OCI-LY1 (cell line): ENCODE measurements at regions not wholly inside any gene's neighbourhood (a gene's known extent, or its start where the extent isn't known, plus 50 kb on each side); places are given as distances from the start of the nearest gene placed in this dataset.

Source experiments
- H2AFZ ChIP-seq: fragments of 200-600 bp; sonication (generic), shearing (Covaris generic); 2 replicates; pipeline ENCODE4 v1.6.0; 2014; ENCODE audit warnings: antibody characterized with exemption, mild to moderate bottlenecking, low read length
- H3F3A ChIP-seq: fragments of 200-600 bp; sonication (generic), shearing (Covaris generic); 2 replicates; pipeline ENCODE4 v1.6.0; 2014; ENCODE audit warnings: mild to moderate bottlenecking, antibody characterized with exemption, low read length, moderate library complexity; ENCODE audit not compliant: insufficient read depth
- H3K27ac ChIP-seq: fragments of 200-600 bp; sonication (generic); 2 replicates; pipeline ENCODE4 v1.5.1; 2014; ENCODE audit warnings: low read length, mixed run types, mild to moderate bottlenecking, low read depth; ENCODE audit not compliant: poor library complexity, severe bottlenecking
- H3K27me3 ChIP-seq: fragments of 200-600 bp; sonication (generic); 2 replicates; pipeline ENCODE4 v1.6.0; 2014; ENCODE audit warnings: antibody characterized with exemption, mild to moderate bottlenecking, low read length, moderate library complexity; ENCODE audit not compliant: insufficient read depth
- H3K36me3 ChIP-seq: fragments of 200-600 bp; sonication (generic); 2 replicates; pipeline ENCODE4 v1.6.1; 2014; ENCODE audit warnings: mild to moderate bottlenecking, antibody characterized with exemption, low read length, moderate library complexity, mixed read lengths; ENCODE audit not compliant: insufficient read depth
- H3K4me1 ChIP-seq: fragments of 200-600 bp; sonication (generic); 2 replicates; pipeline ENCODE4 v1.5.1; 2014; ENCODE audit warnings: mild to moderate bottlenecking, low read length, moderate library complexity; ENCODE audit not compliant: insufficient read depth, severe bottlenecking
- H3K4me2 ChIP-seq: fragments of 200-600 bp; sonication (generic), shearing (Covaris generic); 2 replicates; pipeline ENCODE4 v1.6.1; 2014; ENCODE audit warnings: low read length
- H3K4me3 ChIP-seq: fragments of 200-600 bp; sonication (generic); 2 replicates; pipeline ENCODE4 v1.5.1; 2014; ENCODE audit warnings: low read length, low read depth, mild to moderate bottlenecking, mixed read lengths; ENCODE audit not compliant: poor library complexity, severe bottlenecking
- H3K79me2 ChIP-seq: fragments of 200-600 bp; shearing (Covaris generic); 2 replicates; pipeline ENCODE4 v1.6.1; 2016; ENCODE audit warnings: mixed run types, low read length, mixed read lengths; ENCODE audit not compliant: insufficient read depth
- H3K9ac ChIP-seq: fragments of 200-600 bp; sonication (generic), shearing (Covaris generic); 2 replicates; pipeline ENCODE4 v1.6.1; 2014; ENCODE audit warnings: mild to moderate bottlenecking, low read length, mixed read lengths
- H3K9me2 ChIP-seq: fragments of 200-600 bp; sonication (generic), shearing (Covaris generic); 2 replicates; pipeline ENCODE4 v1.6.1; 2014; ENCODE audit warnings: low read depth, mild to moderate bottlenecking, low read length, mixed read lengths
- H3K9me3 ChIP-seq: fragments of 200-600 bp; shearing (Covaris generic); 2 replicates; pipeline ENCODE4 v1.6.1; 2014; ENCODE audit warnings: low read length, mixed read lengths
- H4K20me1 ChIP-seq: fragments of 200-600 bp; sonication (generic), shearing (Covaris generic); 2 replicates; pipeline ENCODE4 v1.6.0; 2016; ENCODE audit warnings: mild to moderate bottlenecking, low read length; ENCODE audit not compliant: insufficient read depth
- EZH2 ChIP-seq: fragments of 200-600 bp; sonication (generic), shearing (Covaris generic); IDR thresholded peaks from 2 replicates; pipeline ENCODE4 v1.8.0; 2017; ENCODE audit warnings: borderline replicate concordance, mixed run types, mild to moderate bottlenecking, antibody characterized with exemption, low read length, moderate library complexity, mixed read lengths
- TF ChIP-seq, protein P1 (sequence below): fragments of 200-600 bp; sonication (generic), shearing (Covaris generic); IDR thresholded peaks from 2 replicates; pipeline ENCODE4 v1.5.1; 2017; ENCODE audit warnings: mild to moderate bottlenecking, antibody characterized with exemption, low read length, moderate library complexity, mixed read lengths

DNA sequence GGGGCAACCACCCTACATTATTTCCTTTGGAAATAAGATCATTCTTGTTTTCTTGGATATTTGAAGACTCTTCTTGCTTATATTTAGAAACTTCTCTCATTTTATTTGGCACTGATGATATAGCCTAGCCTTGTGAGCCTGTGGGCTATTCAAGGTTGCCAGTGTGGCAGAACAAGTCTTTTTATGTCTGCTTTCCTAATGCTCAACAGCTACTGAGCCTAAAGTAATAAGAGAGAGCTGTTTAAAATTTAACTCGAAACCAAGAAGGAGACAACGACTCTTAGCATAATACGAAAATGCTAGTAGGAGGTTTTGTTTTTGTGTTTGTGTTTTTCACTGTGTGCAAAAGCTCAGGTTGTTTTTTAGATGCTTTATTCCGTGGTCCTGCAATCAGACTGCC lies 104.0 kb upstream of the CPM start:
- H3K36me3 ChIP-seq: no peaks in the 10 kb centered on the region
- no peak for TF ChIP-seq EZH2
- TF ChIP-seq, protein P1, sequence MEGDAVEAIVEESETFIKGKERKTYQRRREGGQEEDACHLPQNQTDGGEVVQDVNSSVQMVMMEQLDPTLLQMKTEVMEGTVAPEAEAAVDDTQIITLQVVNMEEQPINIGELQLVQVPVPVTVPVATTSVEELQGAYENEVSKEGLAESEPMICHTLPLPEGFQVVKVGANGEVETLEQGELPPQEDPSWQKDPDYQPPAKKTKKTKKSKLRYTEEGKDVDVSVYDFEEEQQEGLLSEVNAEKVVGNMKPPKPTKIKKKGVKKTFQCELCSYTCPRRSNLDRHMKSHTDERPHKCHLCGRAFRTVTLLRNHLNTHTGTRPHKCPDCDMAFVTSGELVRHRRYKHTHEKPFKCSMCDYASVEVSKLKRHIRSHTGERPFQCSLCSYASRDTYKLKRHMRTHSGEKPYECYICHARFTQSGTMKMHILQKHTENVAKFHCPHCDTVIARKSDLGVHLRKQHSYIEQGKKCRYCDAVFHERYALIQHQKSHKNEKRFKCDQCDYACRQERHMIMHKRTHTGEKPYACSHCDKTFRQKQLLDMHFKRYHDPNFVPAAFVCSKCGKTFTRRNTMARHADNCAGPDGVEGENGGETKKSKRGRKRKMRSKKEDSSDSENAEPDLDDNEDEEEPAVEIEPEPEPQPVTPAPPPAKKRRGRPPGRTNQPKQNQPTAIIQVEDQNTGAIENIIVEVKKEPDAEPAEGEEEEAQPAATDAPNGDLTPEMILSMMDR: no peak
- H3K4me1 ChIP-seq: no peaks in the 10 kb centered on the region
- H3K4me3 ChIP-seq: no peak overlapping the region
- no peak overlapping the region for H3K27ac ChIP-seq
- H3K79me2 ChIP-seq: no peaks in the 10 kb centered on the region
- no peaks in the 10 kb centered on the region for H3K9me3 ChIP-seq
- H3K9me2 ChIP-seq: no peaks in the 10 kb centered on the region
- no peaks in the 10 kb centered on the region for H3F3A ChIP-seq
- no peaks in the 10 kb centered on the region for H3K27me3 ChIP-seq
- H3K9ac ChIP-seq: no peak overlapping the region
- H2AFZ ChIP-seq: no peak overlapping the region
- no peaks in the 10 kb centered on the region for H4K20me1 ChIP-seq
- no peak overlapping the region for H3K4me2 ChIP-seq

DNA sequence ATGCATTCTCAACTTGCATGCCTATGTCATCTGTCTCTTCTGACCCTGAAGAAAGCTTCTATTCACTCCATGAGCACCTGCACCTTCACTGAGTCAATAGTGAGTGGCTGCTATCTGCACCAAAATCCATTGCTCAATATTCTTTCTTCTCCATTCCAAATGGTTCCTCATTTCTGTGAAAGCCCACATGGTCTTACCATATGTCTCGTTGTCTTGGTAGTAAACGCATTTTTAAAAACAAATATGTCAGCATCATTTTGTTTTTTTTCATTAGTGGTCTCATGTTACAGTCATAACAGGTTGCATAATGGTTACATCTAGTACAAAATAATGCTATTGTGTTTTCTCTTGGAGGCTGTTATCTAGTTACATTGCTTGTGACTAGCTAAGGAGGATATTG lies 106.9 kb upstream of the CPM start:
- no peaks in the 10 kb centered on the region for H3K4me1 ChIP-seq
- H3K79me2 ChIP-seq: no peaks in the 10 kb centered on the region
- no peaks in the 10 kb centered on the region for H3K27me3 ChIP-seq
- H3K9me2 ChIP-seq: no peaks in the 10 kb centered on the region
- H3K27ac ChIP-seq: no peak overlapping the region
- no peak overlapping the region for H3K9ac ChIP-seq
- no peaks in the 10 kb centered on the region for H3K9me3 ChIP-seq
- no peaks in the 10 kb centered on the region for H3F3A ChIP-seq
- H3K4me3 ChIP-seq: no peak overlapping the region
- H3K4me2 ChIP-seq: no peak overlapping the region
- no peaks in the 10 kb centered on the region for H3K36me3 ChIP-seq
- H4K20me1 ChIP-seq: no peaks in the 10 kb centered on the region
- TF ChIP-seq, protein P1: no peak
- no peak for TF ChIP-seq EZH2
- H2AFZ ChIP-seq: no peak overlapping the region

DNA sequence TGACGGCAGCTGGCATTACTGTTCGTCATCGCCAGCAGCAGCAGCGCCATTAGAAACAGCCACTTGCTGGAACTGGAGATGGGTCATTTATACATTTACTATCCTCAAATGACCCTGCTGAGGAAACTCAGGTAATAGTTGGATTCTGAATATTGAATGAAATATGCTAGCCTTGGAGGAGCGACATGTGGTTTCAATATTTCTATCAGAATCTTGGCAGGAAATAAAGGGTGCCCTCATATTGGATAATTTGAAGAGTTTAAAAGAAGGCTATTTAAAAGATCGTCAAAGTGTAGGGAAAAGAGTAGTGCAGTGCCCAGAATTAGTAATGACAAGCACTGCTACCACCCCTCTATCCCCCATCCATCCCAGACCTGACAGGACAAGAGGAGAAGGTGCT lies 109.6 kb upstream of the CPM start:
- Histone ChIP-seq H3K4me2 (no peak overlapping the region), H2AFZ (no peak overlapping the region), H3K9me2 (no peaks in the 10 kb centered on the region), H4K20me1 (no peaks in the 10 kb centered on the region), H3K27me3 (no peaks in the 10 kb centered on the region; the same call in 1 of the 2 replicates), H3K27ac (no peak overlapping the region), H3K36me3 (no peaks in the 10 kb centered on the region), H3F3A (no peaks in the 10 kb centered on the region), H3K4me3 (no peak overlapping the region), H3K79me2 (no peaks in the 10 kb centered on the region), H3K9ac (no peak overlapping the region), H3K9me3 (no peaks in the 10 kb centered on the region), H3K4me1 (no peaks in the 10 kb centered on the region)
- TF ChIP-seq, protein P1: no peak
- TF ChIP-seq EZH2: no peak
